ENCODE measurements at regions not wholly inside any gene's neighbourhood (a gene's known extent, or its start where the extent isn't known, plus 50 kb on each side); places are given as distances from the start of the nearest gene placed in this dataset.
"Not testable (repeated sequence)": the region's sequence is repeated elsewhere in the genome, so short reads cannot be mapped to it uniquely, and the experiment has no call there.

DNA sequence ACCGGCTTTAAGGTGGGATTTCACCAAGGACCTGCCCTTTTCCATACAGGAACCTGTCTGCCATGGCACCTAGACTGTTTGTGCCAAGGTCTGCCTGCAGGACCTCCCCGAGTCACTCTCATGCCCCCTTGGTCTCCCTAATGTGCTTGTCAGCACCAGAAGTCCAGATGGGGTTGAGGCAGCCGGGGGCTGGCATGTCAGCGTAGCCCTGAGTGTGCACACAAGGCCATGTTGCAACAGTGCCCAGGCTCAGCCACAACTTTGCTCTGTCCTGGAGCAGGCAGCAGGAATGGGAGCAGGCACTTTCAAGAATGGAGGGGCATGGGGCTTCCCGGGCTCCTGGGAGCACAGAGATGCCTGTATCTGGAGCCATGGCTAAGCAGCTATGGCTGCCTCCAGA, 621.5 kb downstream of the CDH9 start:
- H3K4me1 ChIP-seq (ENCODE audit: control insufficient read depth in 1 of 2, extremely low read depth in 1 of 2, insufficient read depth in 2 of 2, low read length in 2 of 2), result no peaks in the 10 kb centered on the region
- 84% methylated on average over 5 of the region's 5 CpGs for WGBS (ENCODE audit: insufficient coverage)
- no peak overlapping the region for H3K27ac Mint-ChIP-seq
- ChIA-PET POLR2A (no interaction called here), CTCF (no interaction called here)
- no peaks in the 10 kb centered on the region for H3K27me3 Mint-ChIP-seq
- no peak for DNase-seq
- no peaks in the 10 kb centered on the region for H3K36me3 ChIP-seq (ENCODE audit: control insufficient read depth in 2 of 2, extremely low read depth in 1 of 2, insufficient read depth in 1 of 2, low read length in 1 of 2)
- no peak overlapping the region for H3K27ac ChIP-seq (ENCODE audit: low read length)
- H3K36me3 Mint-ChIP-seq, result no peaks in the 10 kb centered on the region
- no peak overlapping the region for H3K4me3 ChIP-seq (ENCODE audit: control insufficient read depth in 1 of 2, extremely low read depth in 1 of 2, low read length in 1 of 2)
- H3K9me3 ChIP-seq, result peaks cover 2% of the 10 kb centered on the region
- H3K4me3 Mint-ChIP-seq, result no peak overlapping the region
- H3K4me1 Mint-ChIP-seq, result no peaks in the 10 kb centered on the region
- peaks cover 3 to 15% (median 14%) of the 10 kb centered on the region in 3 donors for H3K9me3 Mint-ChIP-seq
- H3K27me3 ChIP-seq (replicated peaks in 1 of 2; ENCODE audit: control insufficient read depth in 2 of 2, extremely low read depth in 1 of 2, insufficient read depth in 2 of 2, low read length in 1 of 2), result no peaks in the 10 kb centered on the region
- ATAC-seq (replicated peaks in 1 of 4), result peak in 1 of 4 experiments; percentile 7

DNA sequence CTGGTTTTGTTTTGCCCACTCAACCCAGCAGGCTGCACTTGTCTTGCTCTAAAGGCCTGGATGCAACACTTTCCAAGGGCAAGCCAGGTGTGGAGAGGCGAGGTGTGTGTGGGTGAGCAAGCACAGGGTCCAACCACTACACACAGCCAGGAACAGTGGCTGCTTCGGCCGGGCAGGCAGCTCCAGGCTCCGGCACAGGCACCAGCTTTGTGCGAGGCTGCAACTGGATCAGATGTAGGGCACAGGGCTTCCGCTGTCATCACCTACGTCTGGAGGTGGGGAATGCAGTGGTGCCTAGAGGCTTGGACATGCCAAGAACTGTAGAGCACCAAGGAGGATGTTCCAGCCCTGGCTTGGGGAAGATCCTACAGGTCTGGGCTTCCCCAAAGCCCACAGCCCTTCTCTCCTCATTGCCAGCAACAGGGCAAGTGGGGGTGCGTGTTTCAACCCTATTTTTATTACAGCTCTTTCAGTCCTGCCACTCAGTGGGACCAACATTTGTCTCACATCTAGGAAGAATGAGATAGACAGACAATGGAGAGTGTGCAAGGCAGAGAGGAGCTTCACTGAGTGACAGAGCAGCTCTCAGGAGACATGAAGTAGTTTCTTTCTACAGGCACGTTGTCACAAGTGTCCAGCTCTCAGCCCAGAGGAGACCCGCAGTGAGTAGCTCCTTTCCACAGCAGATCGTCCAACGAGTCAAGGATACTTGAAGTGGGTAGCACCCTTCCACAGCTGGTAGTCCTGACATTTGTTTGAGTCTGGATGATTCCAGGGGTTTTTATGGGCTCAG, 622.2 kb downstream of the CDH9 start:
- H3K27me3 Mint-ChIP-seq, result no peaks in the 10 kb centered on the region
- H3K9me3 ChIP-seq, result peaks cover 2% of the 10 kb centered on the region
- ATAC-seq (replicated peaks in 1 of 4) (no peak), DNase-seq (no peak)
- H3K27me3 ChIP-seq (replicated peaks in 1 of 2; ENCODE audit: control insufficient read depth in 2 of 2, extremely low read depth in 1 of 2, insufficient read depth in 2 of 2, low read length in 1 of 2), result no peaks in the 10 kb centered on the region
- no peak overlapping the region for H3K4me3 ChIP-seq (ENCODE audit: control insufficient read depth in 1 of 2, extremely low read depth in 1 of 2, low read length in 1 of 2)
- POLR2A ChIA-PET, result no interaction called here
- no peaks in the 10 kb centered on the region for H3K36me3 Mint-ChIP-seq
- 87% methylated on average over 10 of the region's 12 CpGs for WGBS (ENCODE audit: insufficient coverage)
- H3K27ac Mint-ChIP-seq, result no peak overlapping the region
- H3K27ac ChIP-seq (ENCODE audit: low read length), result no peak overlapping the region
- H3K4me1 Mint-ChIP-seq, result no peaks in the 10 kb centered on the region
- CTCF ChIA-PET, result no interaction called here
- peaks cover 3 to 15% (median 9%) of the 10 kb centered on the region in 3 donors for H3K9me3 Mint-ChIP-seq
- no peaks in the 10 kb centered on the region for H3K4me1 ChIP-seq (ENCODE audit: control insufficient read depth in 1 of 2, extremely low read depth in 1 of 2, insufficient read depth in 2 of 2, low read length in 2 of 2)
- H3K4me3 Mint-ChIP-seq, result no peak overlapping the region
- no peaks in the 10 kb centered on the region for H3K36me3 ChIP-seq (ENCODE audit: control insufficient read depth in 2 of 2, extremely low read depth in 1 of 2, insufficient read depth in 1 of 2, low read length in 1 of 2)

DNA sequence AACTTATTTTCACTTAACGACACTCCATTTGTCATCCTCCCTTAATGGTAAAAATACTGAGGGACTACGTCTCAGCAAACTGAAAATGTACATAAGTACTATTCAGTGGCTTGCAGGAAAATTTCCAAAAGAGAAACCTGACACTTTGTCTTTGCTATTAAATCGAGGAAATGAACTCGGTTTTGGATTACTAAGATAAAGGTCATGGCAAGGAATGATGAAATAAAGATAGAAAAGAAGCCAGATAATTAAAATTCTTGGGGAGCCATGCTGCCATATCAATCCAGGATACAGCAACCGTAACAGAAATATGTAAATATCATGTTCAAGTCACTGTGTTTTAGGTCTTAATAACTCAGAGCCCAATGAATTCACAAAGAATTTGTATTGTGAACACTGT, 647.8 kb downstream of the CDH9 start:
- CTCF ChIA-PET, result no interaction called here

DNA sequence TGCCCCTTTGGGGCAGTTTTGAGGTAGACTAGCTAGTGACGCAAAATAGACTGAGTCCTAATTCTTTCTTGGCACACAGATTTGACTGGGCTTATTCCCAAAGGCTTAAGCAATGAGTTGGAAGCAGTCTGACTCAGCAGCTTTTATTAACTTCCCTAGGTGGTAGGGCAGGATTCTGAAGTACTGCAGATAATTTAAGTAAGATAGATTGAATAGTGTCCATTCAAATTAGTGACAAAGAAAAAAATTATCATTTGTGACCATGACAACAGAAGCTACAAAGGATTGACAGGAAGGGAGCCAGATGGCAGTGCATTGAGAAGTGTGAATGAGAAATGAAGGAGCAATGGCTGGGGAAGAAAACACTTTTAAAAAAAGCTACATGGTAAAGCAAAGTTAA, 649.4 kb downstream of the CDH9 start:
- Mint-ChIP-seq H3K4me1 (no peaks in the 10 kb centered on the region), H3K27ac (no peak overlapping the region), H3K27me3 (no peaks in the 10 kb centered on the region), H3K36me3 (no peaks in the 10 kb centered on the region), H3K9me3 (peaks cover 17 to 27% (median 25%) of the 10 kb centered on the region in 3 donors), H3K4me3 (no peak overlapping the region)
- Histone ChIP-seq H3K36me3 (ENCODE audit: control insufficient read depth in 2 of 2, extremely low read depth in 1 of 2, insufficient read depth in 1 of 2, low read length in 1 of 2) (no peaks in the 10 kb centered on the region), H3K27ac (ENCODE audit: low read length) (no peak overlapping the region), H3K9me3 (no peaks in the 10 kb centered on the region), H3K4me1 (ENCODE audit: control insufficient read depth in 1 of 2, extremely low read depth in 1 of 2, insufficient read depth in 2 of 2, low read length in 2 of 2) (no peaks in the 10 kb centered on the region), H3K27me3 (replicated peaks in 1 of 2; ENCODE audit: control insufficient read depth in 2 of 2, extremely low read depth in 1 of 2, insufficient read depth in 2 of 2, low read length in 1 of 2) (no peaks in the 10 kb centered on the region), H3K4me3 (ENCODE audit: control insufficient read depth in 1 of 2, extremely low read depth in 1 of 2, low read length in 1 of 2) (no peak overlapping the region)
- 0% methylated on average over 1 of the region's 1 CpG for WGBS (ENCODE audit: insufficient coverage)
- DNase-seq, result no peak
- ChIA-PET CTCF (no interaction called here), POLR2A (no interaction called here)
- no peak for ATAC-seq (replicated peaks in 1 of 4)

More for the DNA sequence above, 647.8 kb downstream of the CDH9 start:
- no peak overlapping the region for H3K27ac ChIP-seq (ENCODE audit: low read length)
- 62% methylated on average over 2 of the region's 5 CpGs for WGBS (ENCODE audit: insufficient coverage)
- H3K4me3 ChIP-seq (ENCODE audit: control insufficient read depth in 1 of 2, extremely low read depth in 1 of 2, low read length in 1 of 2), result no peak overlapping the region
- POLR2A ChIA-PET, result no interaction called here
- DNase-seq (no peak), ATAC-seq (replicated peaks in 1 of 4) (no peak)
- no peak overlapping the region for H3K4me3 Mint-ChIP-seq
- H3K27ac Mint-ChIP-seq, result no peak overlapping the region
- H3K4me1 ChIP-seq (ENCODE audit: control insufficient read depth in 1 of 2, extremely low read depth in 1 of 2, insufficient read depth in 2 of 2, low read length in 2 of 2), result no peaks in the 10 kb centered on the region
- H3K36me3 ChIP-seq (ENCODE audit: control insufficient read depth in 2 of 2, extremely low read depth in 1 of 2, insufficient read depth in 1 of 2, low read length in 1 of 2), result no peaks in the 10 kb centered on the region
- H3K4me1 Mint-ChIP-seq, result no peaks in the 10 kb centered on the region
- no peaks in the 10 kb centered on the region for H3K27me3 ChIP-seq (replicated peaks in 1 of 2; ENCODE audit: control insufficient read depth in 2 of 2, extremely low read depth in 1 of 2, insufficient read depth in 2 of 2, low read length in 1 of 2)
- no peaks in the 10 kb centered on the region for H3K9me3 ChIP-seq
- peaks cover 21 to 33% (median 27%) of the 10 kb centered on the region in 3 donors for H3K9me3 Mint-ChIP-seq
- no peaks in the 10 kb centered on the region for H3K36me3 Mint-ChIP-seq
- H3K27me3 Mint-ChIP-seq, result no peaks in the 10 kb centered on the region

DNA sequence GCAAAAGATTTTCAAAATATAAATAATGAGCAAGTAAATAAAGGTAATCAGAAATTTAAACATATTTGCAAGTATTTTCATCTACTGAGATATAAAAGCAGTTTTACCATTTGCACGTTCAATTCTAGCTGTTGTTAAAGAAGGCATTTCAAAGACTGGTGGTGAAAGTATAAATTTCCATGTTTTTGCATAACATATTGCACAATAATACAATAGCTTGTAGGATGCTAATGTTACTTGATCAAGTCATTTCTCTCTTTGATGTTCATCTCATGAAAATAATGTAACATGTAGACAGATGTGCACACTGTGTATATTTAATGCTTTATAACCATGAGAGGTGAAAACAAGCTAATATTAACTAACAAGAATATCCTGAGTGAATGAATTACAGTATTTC, 651.9 kb downstream of the CDH9 start:
- ATAC-seq (replicated peaks in 1 of 4), result no peak
- no peak overlapping the region for H3K4me3 ChIP-seq (ENCODE audit: control insufficient read depth in 1 of 2, extremely low read depth in 1 of 2, low read length in 1 of 2)
- Mint-ChIP-seq H3K27me3 (no peaks in the 10 kb centered on the region), H3K4me3 (no peak overlapping the region), H3K36me3 (no peaks in the 10 kb centered on the region), H3K27ac (no peak overlapping the region), H3K9me3 (peaks cover 14 to 20% (median 18%) of the 10 kb centered on the region in 3 donors), H3K4me1 (no peaks in the 10 kb centered on the region)
- peaks cover 2% of the 10 kb centered on the region for H3K9me3 ChIP-seq
- H3K4me1 ChIP-seq (ENCODE audit: control insufficient read depth in 1 of 2, extremely low read depth in 1 of 2, insufficient read depth in 2 of 2, low read length in 2 of 2), result no peaks in the 10 kb centered on the region
- ChIA-PET CTCF (no interaction called here), POLR2A (no interaction called here)
- no peaks in the 10 kb centered on the region for H3K36me3 ChIP-seq (ENCODE audit: control insufficient read depth in 2 of 2, extremely low read depth in 1 of 2, insufficient read depth in 1 of 2, low read length in 1 of 2)
- H3K27ac ChIP-seq (ENCODE audit: low read length), result no peak overlapping the region
- WGBS (ENCODE audit: insufficient coverage), result no CpG with 5 or more reads among the region's 1 CpG
- H3K27me3 ChIP-seq (replicated peaks in 1 of 2; ENCODE audit: control insufficient read depth in 2 of 2, extremely low read depth in 1 of 2, insufficient read depth in 2 of 2, low read length in 1 of 2), result no peaks in the 10 kb centered on the region
- no peak for DNase-seq

DNA sequence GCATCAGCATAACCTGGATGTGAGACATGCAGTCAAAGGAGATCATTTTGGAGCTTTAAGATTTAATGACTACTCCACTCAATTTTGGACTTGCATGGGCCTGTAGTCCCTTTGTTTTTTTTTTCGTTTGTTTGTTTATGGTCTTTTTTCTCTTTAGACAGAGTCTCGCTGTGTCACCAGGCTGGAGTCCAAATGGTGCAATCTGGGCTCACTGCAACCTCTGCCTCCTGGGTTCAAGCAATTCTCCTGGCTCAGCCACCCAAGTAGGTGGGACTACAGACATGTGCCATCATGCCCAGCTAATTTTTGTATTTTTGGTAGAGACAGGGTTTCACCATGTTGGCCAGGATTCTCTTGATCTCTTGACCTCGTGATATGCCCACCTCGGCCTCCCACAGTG, 673.8 kb downstream of the CDH9 start:
- peaks cover 22 to 29% (median 27%) of the 10 kb centered on the region in 3 donors for H3K9me3 Mint-ChIP-seq
- CTCF ChIA-PET; H3K27ac ChIP-seq (ENCODE audit: low read length); H3K27me3 Mint-ChIP-seq; H3K4me3 ChIP-seq (ENCODE audit: control insufficient read depth in 1 of 2, extremely low read depth in 1 of 2, low read length in 1 of 2); ATAC-seq (replicated peaks in 1 of 4); H3K4me1 Mint-ChIP-seq; POLR2A ChIA-PET; H3K9me3 ChIP-seq; H3K4me3 Mint-ChIP-seq; H3K36me3 ChIP-seq (ENCODE audit: control insufficient read depth in 2 of 2, extremely low read depth in 1 of 2, insufficient read depth in 1 of 2, low read length in 1 of 2); H3K36me3 Mint-ChIP-seq; H3K4me1 ChIP-seq (ENCODE audit: control insufficient read depth in 1 of 2, extremely low read depth in 1 of 2, insufficient read depth in 2 of 2, low read length in 2 of 2); H3K27ac Mint-ChIP-seq; DNase-seq; H3K27me3 ChIP-seq (replicated peaks in 1 of 2; ENCODE audit: control insufficient read depth in 2 of 2, extremely low read depth in 1 of 2, insufficient read depth in 2 of 2, low read length in 1 of 2): not testable (repeated sequence)
- 86% methylated on average over 2 of the region's 4 CpGs for WGBS (ENCODE audit: insufficient coverage)

Data from T-cell (primary cell).